ENCODE measurements at regions not wholly inside any gene's neighbourhood (a gene's known extent, or its start where the extent isn't known, plus 50 kb on each side); places are given as distances from the start of the nearest gene placed in this dataset.

GRCh38 chr4:159950707-159951106 is 847.8 kb downstream of the RAPGEF2 start:
- DNase-seq, result peak; percentile 12

- no peak for DNase-seq
These were observed 863.9 kb downstream of the RAPGEF2 start for GRCh38 chr4:159966746-159967145.

- DNase-seq, result peak; percentile 29
These were observed 874.1 kb downstream of the RAPGEF2 start for GRCh38 chr4:159976871-159977482.

GRCh38 chr4:159977907-159978617 is 875.2 kb downstream of the RAPGEF2 start:
- no peak for DNase-seq

GRCh38 chr4:159979351-159979750 is 876.5 kb downstream of the RAPGEF2 start:
- DNase-seq, result no peak

GRCh38 chr4:159979953-159980352 is 877.1 kb downstream of the RAPGEF2 start:
- DNase-seq, result no peak

GRCh38 chr4:159980826-159981468 is 878.1 kb downstream of the RAPGEF2 start:
- peak; percentile 15 for DNase-seq

- no peak for DNase-seq
These were observed 878.6 kb downstream of the RAPGEF2 start for GRCh38 chr4:159981469-159981856.

- no peak for DNase-seq
These were observed 880.2 kb downstream of the RAPGEF2 start for GRCh38 chr4:159983082-159983481.

GRCh38 chr4:160009656-160010493 is 907.0 kb downstream of the RAPGEF2 start:
- no peak for DNase-seq

GRCh38 chr4:160019936-160020335 is 917.1 kb downstream of the RAPGEF2 start:
- DNase-seq, result no peak

GRCh38 chr4:160020804-160021203 is 917.9 kb downstream of the RAPGEF2 start:
- DNase-seq, result no peak

GRCh38 chr4:160021870-160022269 is 919.0 kb downstream of the RAPGEF2 start:
- DNase-seq, result no peak

- no peak for DNase-seq
These were observed 923.8 kb downstream of the RAPGEF2 start for GRCh38 chr4:160026721-160027120.

- no peak for DNase-seq
These were observed 931.6 kb downstream of the RAPGEF2 start for GRCh38 chr4:160034501-160034900.

- DNase-seq, result peak; percentile 35
These were observed 935.7 kb downstream of the RAPGEF2 start for GRCh38 chr4:160038615-160039014.

- peak; percentile 79 for DNase-seq
These were observed 941.8 kb downstream of the RAPGEF2 start for GRCh38 chr4:160044693-160045092.

- DNase-seq, result no peak
These were observed 979.7 kb downstream of the RAPGEF2 start for GRCh38 chr4:160082432-160083207.

GRCh38 chr4:160091631-160092030 is 988.8 kb downstream of the RAPGEF2 start:
- DNase-seq, result no peak

- no peak for DNase-seq
These were observed 997.4 kb downstream of the RAPGEF2 start for GRCh38 chr4:160100316-160100715.

GRCh38 chr4:160110891-160111290 is 1008.0 kb downstream of the RAPGEF2 start:
- DNase-seq, result no peak

GRCh38 chr4:160117686-160118085 is 1014.8 kb downstream of the RAPGEF2 start:
- DNase-seq, result no peak
